Activated CD8-positive, alpha-beta T cell treated with anti-CD3 and anti-CD28 coated beads for 36 hours (primary cell): ENCODE measurements at regions not wholly inside any gene's neighbourhood (a gene's known extent, or its start where the extent isn't known, plus 50 kb on each side); places are given as distances from the start of the nearest gene placed in this dataset.

Source experiments
- ATAC-seq: fragments of 200-7000 bp; cut with Tn5 transposase; one replicate; pipeline ENCODE4 v1.10.0; 2021; ENCODE audit warnings: mild to moderate bottlenecking, moderate library complexity
- CTCF ChIA-PET: fragments of 350-600 bp; sonication (Branson Sonifier 250); formaldehyde crosslinking; loops from one replicate; lab custom pipeline; 2021; ENCODE audit warnings: antibody characterized with exemption; lab: Charles Lee
- POLR2A ChIA-PET: fragments of 350-600 bp; sonication (Branson Sonifier 250); formaldehyde crosslinking; loops from one replicate; lab custom pipeline; 2021; ENCODE audit warnings: antibody characterized with exemption; lab: Charles Lee
- DNase-seq: peaks from one replicate; pipeline ENCODE4 v3.0.0-alpha.2; 2020
- H3K27ac Mint-ChIP-seq: one replicate; pipeline ENCODE4 v1.8.0; 2021; ENCODE audit warnings: mild to moderate bottlenecking, mixed read lengths
- H3K27me3 Mint-ChIP-seq: one replicate; pipeline ENCODE4 v1.8.0; 2021; ENCODE audit warnings: mixed read lengths
- H3K36me3 Mint-ChIP-seq: one replicate; pipeline ENCODE4 v1.8.0; 2021; ENCODE audit warnings: low read depth, mixed read lengths
- H3K4me1 Mint-ChIP-seq: one replicate; pipeline ENCODE4 v1.8.0; 2021; ENCODE audit warnings: low read depth, mixed read lengths
- H3K4me3 Mint-ChIP-seq: one replicate; pipeline ENCODE4 v1.8.0; 2021; ENCODE audit warnings: mild to moderate bottlenecking, moderate library complexity, mixed read lengths
- H3K9me3 Mint-ChIP-seq: one replicate; pipeline ENCODE4 v1.8.0; 2021; ENCODE audit warnings: mixed read lengths
- CTCF ChIP-seq: fragments of 200-600 bp; IDR thresholded peaks from one replicate; pipeline ENCODE4 v1.8.0; 2022; ENCODE audit warnings: antibody characterized with exemption, mild to moderate bottlenecking
- intact Hi-C: fragments of 100-400 bp; cut with micrococcal nuclease; formaldehyde crosslinking; loops from one replicate; pipeline ENCODE4 v1.10.0; 2022

DNA sequence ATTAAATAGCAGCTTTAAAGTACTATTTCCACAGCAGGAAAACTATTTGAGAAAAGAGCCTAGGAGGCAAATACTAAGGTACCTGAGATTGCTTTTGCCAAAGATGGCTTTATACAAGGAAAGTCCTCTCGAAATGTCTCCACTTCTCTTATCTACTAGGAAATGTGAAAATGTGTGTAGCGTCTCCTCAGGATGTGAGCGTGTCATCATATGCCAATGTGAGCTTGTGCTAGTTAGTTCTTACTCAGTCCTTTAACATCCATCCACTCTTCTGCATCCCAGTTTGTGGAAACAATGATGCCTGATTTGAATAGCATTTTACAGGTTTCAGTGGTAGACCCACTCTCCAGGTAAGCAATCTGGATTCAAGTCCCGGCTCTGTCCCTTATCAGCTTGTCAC is 421.0 kb downstream of the DYNC2H1 start:
- POLR2A ChIA-PET: no interaction called here
- H3K36me3 Mint-ChIP-seq: no peaks in the 10 kb centered on the region
- no peaks in the 10 kb centered on the region for H3K9me3 Mint-ChIP-seq
- no peak for TF ChIP-seq CTCF
- no peak for ATAC-seq
- intact Hi-C loops: no loop called here
- no peak for DNase-seq
- H3K4me3 Mint-ChIP-seq: no peak overlapping the region
- CTCF ChIA-PET: no interaction called here
- no peaks in the 10 kb centered on the region for H3K4me1 Mint-ChIP-seq
- H3K27me3 Mint-ChIP-seq: peaks cover 9% of the 10 kb centered on the region
- no peak overlapping the region for H3K27ac Mint-ChIP-seq

DNA sequence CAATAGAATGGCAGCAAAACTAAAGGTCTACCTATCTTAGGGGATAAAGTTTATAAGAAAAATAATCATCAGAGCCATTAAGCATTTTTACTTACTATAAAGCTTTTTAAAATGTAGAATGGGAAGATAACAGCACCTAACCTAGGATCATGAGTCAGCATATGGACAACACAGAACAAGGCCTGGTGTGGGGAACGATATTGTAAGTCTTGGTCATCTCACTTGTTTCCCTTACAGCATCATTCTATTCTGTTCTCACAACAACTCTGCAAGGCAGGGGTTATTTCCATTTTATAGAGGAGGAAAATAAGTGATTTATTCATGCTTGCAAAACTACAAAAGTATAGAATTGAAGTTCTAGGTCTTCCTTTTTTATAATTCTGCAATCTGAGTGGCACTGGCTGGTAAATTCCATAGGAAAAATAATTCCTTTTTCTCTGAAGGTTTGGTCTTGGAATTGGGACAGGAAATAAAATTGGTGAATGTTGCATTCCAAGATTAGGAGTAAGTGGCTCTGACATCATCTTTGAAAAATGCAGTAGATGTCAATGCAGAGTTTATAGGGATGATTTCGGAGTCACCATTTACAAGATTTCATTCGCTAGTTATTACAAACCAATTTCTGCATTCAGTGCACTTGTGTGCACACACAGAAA is 423.0 kb downstream of the DYNC2H1 start:
- no peaks in the 10 kb centered on the region for H3K36me3 Mint-ChIP-seq
- H3K9me3 Mint-ChIP-seq: no peaks in the 10 kb centered on the region
- intact Hi-C loops: no loop called here
- ATAC-seq (no peak), DNase-seq (no peak)
- no peaks in the 10 kb centered on the region for H3K4me1 Mint-ChIP-seq
- H3K4me3 Mint-ChIP-seq: no peak overlapping the region
- H3K27me3 Mint-ChIP-seq: peaks cover 9% of the 10 kb centered on the region
- H3K27ac Mint-ChIP-seq: no peak overlapping the region
- POLR2A ChIA-PET: no interaction called here
- no peak for TF ChIP-seq CTCF
- CTCF ChIA-PET: no interaction called here

DNA sequence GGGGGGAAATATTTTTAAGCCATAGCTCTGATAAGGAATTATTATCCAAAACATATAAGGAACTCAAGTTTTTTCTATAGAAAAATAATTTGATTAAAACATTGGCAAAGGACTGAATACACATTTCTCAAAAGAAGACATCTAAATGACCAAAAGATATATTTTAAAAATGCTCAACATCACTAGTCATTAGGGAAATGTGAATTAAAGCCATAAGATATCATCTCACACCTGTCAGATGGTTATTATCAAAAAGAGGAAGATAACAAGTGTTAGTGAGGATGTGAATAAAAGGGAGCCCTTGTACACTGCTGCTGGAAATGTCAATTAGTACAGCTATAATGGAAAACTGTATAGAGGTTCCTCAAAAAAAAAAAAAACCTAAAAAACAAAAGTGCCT is 425.0 kb downstream of the DYNC2H1 start:
- CTCF ChIA-PET: no interaction called here
- POLR2A ChIA-PET: no interaction called here
- ATAC-seq: no peak
- Mint-ChIP-seq H3K27me3 (peaks cover 9% of the 10 kb centered on the region), H3K4me3 (no peak overlapping the region), H3K36me3 (no peaks in the 10 kb centered on the region), H3K4me1 (no peaks in the 10 kb centered on the region), H3K9me3 (no peaks in the 10 kb centered on the region), H3K27ac (no peak overlapping the region)
- no peak for DNase-seq
- intact Hi-C loops: no loop called here
- no peak for TF ChIP-seq CTCF

- H3K4me1 Mint-ChIP-seq: no peaks in the 10 kb centered on the region
- no peak for ATAC-seq
- TF ChIP-seq CTCF: no peak
- ChIA-PET POLR2A (no interaction called here), CTCF (interaction anchor here (1.0 kb wide), 1 partner anchor 11 kb away, joined by 3 read pairs; no protein-coding TSS in a partner anchor)
- no peaks in the 10 kb centered on the region for H3K9me3 Mint-ChIP-seq
- peaks cover 5% of the 10 kb centered on the region for H3K27me3 Mint-ChIP-seq
- intact Hi-C loops: no loop called here
- no peak for DNase-seq
- no peak overlapping the region for H3K27ac Mint-ChIP-seq
- no peak overlapping the region for H3K4me3 Mint-ChIP-seq
- no peaks in the 10 kb centered on the region for H3K36me3 Mint-ChIP-seq
These were observed 425.7 kb downstream of the DYNC2H1 start for GRCh38 chr11:103534959-103535358.

DNA sequence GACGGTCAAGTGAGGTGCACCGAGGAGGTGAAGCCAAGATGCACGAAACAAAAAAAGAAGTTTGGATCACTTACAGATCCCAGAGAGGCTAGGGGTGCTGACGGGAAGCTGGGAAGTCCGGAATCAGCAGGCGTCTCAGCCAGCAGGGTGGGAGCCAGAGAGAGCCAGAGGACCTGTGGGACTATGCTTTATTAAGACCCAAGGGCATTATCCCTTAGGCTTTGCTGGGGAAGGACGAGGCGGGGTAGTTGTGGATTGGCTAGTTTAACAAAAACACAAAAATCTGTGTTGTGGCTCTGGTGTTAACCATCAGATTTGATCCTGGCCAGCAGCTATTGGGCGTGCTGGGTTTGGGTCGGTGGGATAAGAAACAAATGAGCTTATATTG is 427.1 kb downstream of the DYNC2H1 start:
- TF ChIP-seq CTCF: no peak
- Mint-ChIP-seq H3K9me3 (peaks cover 7% of the 10 kb centered on the region), H3K4me1 (no peaks in the 10 kb centered on the region), H3K27me3 (peaks cover 3% of the 10 kb centered on the region), H3K27ac (no peak overlapping the region), H3K36me3 (no peaks in the 10 kb centered on the region), H3K4me3 (no peak overlapping the region)
- ATAC-seq (no peak), DNase-seq (no peak)
- intact Hi-C loops: no loop called here
- ChIA-PET CTCF (interaction anchor here (1.4 kb wide), 1 partner anchor 10 kb away, joined by 5 read pairs; no protein-coding TSS in a partner anchor), POLR2A (interaction anchor here (1.0 kb wide), 1 partner anchor 9 kb away, joined by 3 read pairs; no protein-coding TSS in a partner anchor)
